HG03097 (cell line): ENCODE measurements at regions not wholly inside any gene's neighbourhood (a gene's known extent, or its start where the extent isn't known, plus 50 kb on each side); places are given as distances from the start of the nearest gene placed in this dataset.
"Not testable (repeated sequence)": the region's sequence is repeated elsewhere in the genome, so short reads cannot be mapped to it uniquely, and the experiment has no call there.

Source experiments
- ATAC-seq: cut with Tn5 transposase; IDR thresholded peaks from one replicate; pipeline ENCODE4 v1.9.1; 2021; ENCODE audit not compliant: unreplicated experiment, low FRiP score

DNA sequence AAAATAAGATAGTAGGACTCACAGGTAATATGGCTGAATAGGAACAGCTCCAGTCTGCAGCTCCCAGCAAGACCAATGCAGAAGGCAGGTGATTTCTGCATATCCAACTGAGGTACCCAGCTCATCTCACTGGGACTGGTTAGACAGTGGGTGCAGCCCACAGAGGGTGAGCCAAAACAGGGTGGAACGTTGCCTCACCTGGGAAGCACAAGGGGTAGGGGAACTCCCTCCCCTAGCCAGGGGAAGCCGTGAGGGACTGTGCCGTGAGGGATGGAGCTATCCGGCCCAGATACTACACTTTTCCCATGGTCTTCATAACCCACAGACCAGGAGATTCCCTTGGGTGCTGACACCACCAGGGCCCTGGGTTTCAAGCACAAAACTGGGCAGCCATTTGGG is 114.8 kb upstream of the GNAI1 start:
- not testable (repeated sequence) for ATAC-seq

- peak; percentile 98 for ATAC-seq
These were observed 115.5 kb upstream of the GNAI1 start for GRCh38 chr7:80018941-80019808.

- no peak for ATAC-seq
These were observed 117.4 kb upstream of the GNAI1 start for GRCh38 chr7:80017101-80017698.

GRCh38 chr7:80014511-80014910 is 120.1 kb upstream of the GNAI1 start:
- no peak for ATAC-seq

- ATAC-seq, result no peak
These were observed 126.6 kb upstream of the GNAI1 start for GRCh38 chr7:80008039-80008438.

- ATAC-seq, result no peak
These were observed 131.8 kb upstream of the GNAI1 start for GRCh38 chr7:80002865-80003264.

DNA sequence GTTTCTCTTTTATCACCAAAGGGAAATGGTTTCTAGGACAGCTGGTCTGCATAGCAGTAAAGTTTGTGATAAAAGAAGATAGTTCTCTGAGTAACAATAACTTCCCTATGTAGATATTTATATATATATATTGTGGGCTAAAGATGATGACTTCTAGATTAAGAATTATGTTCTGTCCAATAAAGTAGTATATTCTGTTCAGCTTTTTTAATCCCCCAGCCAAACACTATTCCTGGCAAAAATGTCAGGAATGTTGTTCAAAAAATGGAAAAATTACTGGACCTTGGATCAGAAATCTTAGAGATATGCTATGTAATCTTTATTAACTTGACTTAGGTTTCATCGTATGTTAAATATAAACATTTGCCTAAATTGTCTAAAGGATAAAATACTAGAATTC is 136.3 kb upstream of the GNAI1 start:
- ATAC-seq, result no peak

DNA sequence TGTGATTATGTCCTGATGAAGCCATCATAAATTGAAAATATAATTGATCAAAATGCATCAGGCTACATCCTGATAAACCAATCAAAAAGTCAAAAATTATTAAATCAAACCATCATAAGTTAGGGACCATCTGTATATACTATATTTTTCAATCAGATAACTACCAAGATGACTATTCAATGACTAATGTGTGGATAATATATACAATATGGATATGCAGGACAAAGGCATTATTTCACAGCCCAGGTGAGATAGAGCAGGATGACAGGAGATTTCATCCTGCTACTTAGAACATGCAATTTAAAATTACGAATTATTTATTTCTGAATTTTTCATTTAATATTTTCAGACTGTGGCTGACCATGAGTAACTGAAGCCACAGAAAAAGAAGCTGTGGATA is 137.3 kb upstream of the GNAI1 start:
- no peak for ATAC-seq

- not testable (repeated sequence) for ATAC-seq
These were observed 138.9 kb upstream of the GNAI1 start for GRCh38 chr7:79995741-79996140.

DNA sequence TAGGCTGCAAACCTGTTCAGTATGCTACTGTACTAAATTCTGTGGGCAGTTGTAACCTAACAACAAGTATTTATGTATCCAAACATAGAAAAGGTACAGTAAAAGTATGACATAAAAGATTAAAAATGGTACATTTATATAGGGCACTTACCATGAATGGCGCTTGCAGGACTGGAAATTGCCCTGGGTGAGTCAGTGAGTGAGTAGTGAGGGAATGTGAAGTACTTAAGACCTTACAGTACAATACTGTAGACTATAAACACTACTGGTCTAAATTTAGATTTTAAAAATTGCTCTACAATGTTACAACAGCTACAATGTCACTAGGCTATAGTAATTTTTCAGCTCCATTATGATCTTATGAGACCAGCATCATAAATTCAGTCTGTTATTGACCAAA is 146.0 kb upstream of the GNAI1 start:
- ATAC-seq, result no peak

GRCh38 chr7:79984210-79984609 is 150.4 kb upstream of the GNAI1 start:
- ATAC-seq, result no peak

DNA sequence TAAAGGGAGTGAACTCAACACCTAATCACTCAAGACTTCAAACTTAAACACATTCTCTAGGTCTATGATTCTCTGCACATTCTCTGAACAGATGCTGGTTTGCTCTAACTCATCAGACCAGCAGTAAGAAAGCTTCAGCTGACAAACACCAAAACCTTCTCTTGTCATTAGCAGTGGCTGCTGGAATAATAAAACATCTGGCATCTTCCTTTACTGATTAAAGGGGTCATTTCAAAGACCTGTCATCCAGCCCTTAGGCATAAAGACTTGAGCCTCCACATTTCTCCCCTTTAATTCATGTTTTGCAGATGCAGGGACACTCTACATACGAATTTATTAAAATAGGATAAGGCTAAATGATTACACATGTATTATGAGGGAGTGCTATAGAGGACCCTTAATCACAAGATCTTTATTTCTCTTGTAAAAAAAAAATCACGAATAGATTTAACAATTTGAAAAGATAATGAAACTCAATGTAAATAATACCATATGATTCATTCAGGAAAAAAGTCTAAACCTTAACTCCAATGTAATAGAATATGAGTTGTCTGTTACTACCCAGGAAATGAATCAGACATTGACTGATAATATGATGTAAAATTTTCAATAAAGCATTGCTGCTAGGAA is 152.4 kb upstream of the GNAI1 start:
- ATAC-seq, result no peak

DNA sequence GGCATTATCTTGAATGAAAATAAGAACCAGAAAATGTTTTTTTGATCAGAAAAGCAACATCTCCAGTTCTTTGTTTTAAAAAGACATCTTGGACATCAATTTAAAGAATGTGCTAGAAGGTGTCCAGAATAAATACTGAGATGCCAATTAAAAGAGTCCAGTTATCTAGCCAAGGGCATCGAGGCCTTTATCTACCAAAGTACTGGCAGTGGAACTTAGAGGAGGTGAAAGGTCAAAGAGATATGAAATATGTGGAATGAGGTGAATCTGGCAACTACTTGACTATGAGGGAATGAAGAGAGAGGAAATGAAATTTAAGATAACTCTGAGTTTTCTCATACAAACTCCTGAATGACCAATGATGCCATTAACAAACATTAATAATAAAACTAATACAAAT is 154.3 kb upstream of the GNAI1 start:
- ATAC-seq, result no peak

DNA sequence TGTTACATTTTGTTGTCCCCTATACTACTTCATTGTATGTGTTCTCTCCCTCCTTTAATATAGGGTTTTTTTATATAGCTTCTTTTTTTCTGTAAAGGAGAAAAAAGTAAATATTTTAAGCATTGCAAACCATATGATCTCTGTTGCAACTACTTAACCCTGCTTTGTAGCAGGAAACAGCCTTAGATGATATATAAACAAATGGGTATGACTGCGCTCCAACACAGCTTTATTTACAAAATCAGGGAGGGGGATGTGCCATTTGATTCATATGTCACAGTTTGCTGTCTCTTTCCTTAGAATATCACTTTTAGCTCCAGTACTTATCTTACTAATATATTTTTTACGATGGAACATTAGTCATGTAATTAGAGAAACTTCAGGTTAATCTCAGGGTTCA is 155.2 kb upstream of the GNAI1 start:
- no peak for ATAC-seq

DNA sequence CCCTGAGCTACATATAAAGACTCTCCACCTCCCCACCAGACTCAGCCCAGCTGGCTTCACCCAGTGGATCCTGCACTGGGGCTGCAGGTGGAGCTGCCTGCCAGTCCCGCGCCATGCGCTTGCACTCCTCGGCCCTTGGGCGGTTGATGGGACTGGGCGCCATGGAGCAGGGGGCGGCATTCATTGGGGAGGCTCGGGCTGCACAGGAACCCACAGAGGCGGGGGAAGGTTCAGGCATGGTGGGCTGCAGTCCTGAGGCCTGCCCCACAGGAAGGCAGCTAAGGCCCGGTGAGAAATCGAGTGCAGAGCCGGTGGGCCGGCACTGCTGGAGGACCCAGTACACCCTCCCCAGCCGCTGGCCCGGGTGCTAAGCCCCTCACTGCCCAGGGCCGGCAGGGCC is 157.2 kb upstream of the GNAI1 start:
- ATAC-seq, result no peak

- not testable (repeated sequence) for ATAC-seq
These were observed 158.0 kb upstream of the GNAI1 start for GRCh38 chr7:79976711-79977020.

GRCh38 chr7:79975986-79976710 is 158.5 kb upstream of the GNAI1 start:
- ATAC-seq, result not testable (repeated sequence)

- ATAC-seq, result no peak
These were observed 161.2 kb upstream of the GNAI1 start for GRCh38 chr7:79973455-79973854.

- ATAC-seq, result no peak
These were observed 163.6 kb upstream of the GNAI1 start for GRCh38 chr7:79971058-79971457.

- no peak for ATAC-seq
These were observed 165.7 kb upstream of the GNAI1 start for GRCh38 chr7:79968894-79969293.

- no peak for ATAC-seq
These were observed 166.5 kb upstream of the GNAI1 start for GRCh38 chr7:79968077-79968648.
